Neural cell (in vitro differentiated cells): ENCODE measurements at regions not wholly inside any gene's neighbourhood (a gene's known extent, or its start where the extent isn't known, plus 50 kb on each side); places are given as distances from the start of the nearest gene placed in this dataset.
"Not testable (repeated sequence)": the region's sequence is repeated elsewhere in the genome, so short reads cannot be mapped to it uniquely, and the experiment has no call there.

Source experiments
- EP300 ChIP-seq: fragments of 450-650 bp; conservative IDR thresholded peaks from 2 replicates; pipeline ENCODE4 v1.6.1; 2014; ENCODE audit warnings: antibody characterized with exemption, mild to moderate bottlenecking, moderate library complexity; ENCODE audit not compliant: poor library complexity, severe bottlenecking
- MXI1 ChIP-seq: fragments of 450-650 bp; conservative IDR thresholded peaks from 2 replicates; pipeline ENCODE4 v1.6.1; 2014; ENCODE audit warnings: antibody characterized with exemption, mild to moderate bottlenecking; ENCODE audit not compliant: poor library complexity, severe bottlenecking
- POLR2AphosphoS5 ChIP-seq: IDR thresholded peaks from 2 replicates; pipeline ENCODE4 v1.6.1; 2012
- RAD21 ChIP-seq: fragments of 450-650 bp; conservative IDR thresholded peaks from 2 replicates; pipeline ENCODE4 v1.6.1; 2014; ENCODE audit warnings: antibody characterized with exemption, mild to moderate bottlenecking, moderate library complexity
- SMC3 ChIP-seq: fragments of 450-650 bp; conservative IDR thresholded peaks from 2 replicates; pipeline ENCODE4 v1.6.1; 2014; ENCODE audit warnings: antibody characterized with exemption, mild to moderate bottlenecking, moderate library complexity; ENCODE audit not compliant: poor library complexity
- TAF1 ChIP-seq: IDR thresholded peaks from 2 replicates; pipeline ENCODE4 v1.6.1; 2012; ENCODE audit warnings: low read depth
- TF ChIP-seq, protein P1 (sequence below): IDR thresholded peaks from 2 replicates; pipeline ENCODE4 v1.6.1; 2012; ENCODE audit warnings: borderline replicate concordance
- TF ChIP-seq, protein P2 (sequence below): fragments of 450-650 bp; IDR thresholded peaks from 2 replicates; pipeline ENCODE4 v1.5.1; 2014; ENCODE audit warnings: antibody characterized with exemption, mild to moderate bottlenecking, moderate library complexity; ENCODE audit not compliant: poor library complexity, severe bottlenecking

DNA sequence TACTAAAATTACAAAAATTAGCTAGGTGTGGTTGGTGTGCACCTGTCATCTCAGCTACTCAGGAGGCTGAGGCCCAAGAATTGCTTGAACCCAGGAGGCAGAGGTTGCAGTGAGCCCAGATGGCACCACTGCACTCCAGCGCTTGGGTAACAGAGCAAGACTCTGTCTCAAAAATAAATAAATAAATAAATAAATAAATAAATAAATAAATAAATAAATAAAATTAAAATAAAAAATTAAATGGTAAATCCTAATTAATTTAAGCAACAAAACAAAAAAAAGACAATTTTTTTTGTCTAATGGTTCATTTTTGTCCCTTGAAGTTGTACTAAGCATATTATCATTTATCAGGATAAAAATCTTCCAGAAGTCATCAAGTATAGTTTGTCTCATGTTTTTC is 521.2 kb upstream of the SOX9 start:
- not testable (repeated sequence) for TF ChIP-seq EP300, TAF1, MXI1, POLR2AphosphoS5, RAD21, SMC3
- TF ChIP-seq, protein P1, sequence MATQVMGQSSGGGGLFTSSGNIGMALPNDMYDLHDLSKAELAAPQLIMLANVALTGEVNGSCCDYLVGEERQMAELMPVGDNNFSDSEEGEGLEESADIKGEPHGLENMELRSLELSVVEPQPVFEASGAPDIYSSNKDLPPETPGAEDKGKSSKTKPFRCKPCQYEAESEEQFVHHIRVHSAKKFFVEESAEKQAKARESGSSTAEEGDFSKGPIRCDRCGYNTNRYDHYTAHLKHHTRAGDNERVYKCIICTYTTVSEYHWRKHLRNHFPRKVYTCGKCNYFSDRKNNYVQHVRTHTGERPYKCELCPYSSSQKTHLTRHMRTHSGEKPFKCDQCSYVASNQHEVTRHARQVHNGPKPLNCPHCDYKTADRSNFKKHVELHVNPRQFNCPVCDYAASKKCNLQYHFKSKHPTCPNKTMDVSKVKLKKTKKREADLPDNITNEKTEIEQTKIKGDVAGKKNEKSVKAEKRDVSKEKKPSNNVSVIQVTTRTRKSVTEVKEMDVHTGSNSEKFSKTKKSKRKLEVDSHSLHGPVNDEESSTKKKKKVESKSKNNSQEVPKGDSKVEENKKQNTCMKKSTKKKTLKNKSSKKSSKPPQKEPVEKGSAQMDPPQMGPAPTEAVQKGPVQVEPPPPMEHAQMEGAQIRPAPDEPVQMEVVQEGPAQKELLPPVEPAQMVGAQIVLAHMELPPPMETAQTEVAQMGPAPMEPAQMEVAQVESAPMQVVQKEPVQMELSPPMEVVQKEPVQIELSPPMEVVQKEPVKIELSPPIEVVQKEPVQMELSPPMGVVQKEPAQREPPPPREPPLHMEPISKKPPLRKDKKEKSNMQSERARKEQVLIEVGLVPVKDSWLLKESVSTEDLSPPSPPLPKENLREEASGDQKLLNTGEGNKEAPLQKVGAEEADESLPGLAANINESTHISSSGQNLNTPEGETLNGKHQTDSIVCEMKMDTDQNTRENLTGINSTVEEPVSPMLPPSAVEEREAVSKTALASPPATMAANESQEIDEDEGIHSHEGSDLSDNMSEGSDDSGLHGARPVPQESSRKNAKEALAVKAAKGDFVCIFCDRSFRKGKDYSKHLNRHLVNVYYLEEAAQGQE = not testable (repeated sequence)
- TF ChIP-seq, protein P2, sequence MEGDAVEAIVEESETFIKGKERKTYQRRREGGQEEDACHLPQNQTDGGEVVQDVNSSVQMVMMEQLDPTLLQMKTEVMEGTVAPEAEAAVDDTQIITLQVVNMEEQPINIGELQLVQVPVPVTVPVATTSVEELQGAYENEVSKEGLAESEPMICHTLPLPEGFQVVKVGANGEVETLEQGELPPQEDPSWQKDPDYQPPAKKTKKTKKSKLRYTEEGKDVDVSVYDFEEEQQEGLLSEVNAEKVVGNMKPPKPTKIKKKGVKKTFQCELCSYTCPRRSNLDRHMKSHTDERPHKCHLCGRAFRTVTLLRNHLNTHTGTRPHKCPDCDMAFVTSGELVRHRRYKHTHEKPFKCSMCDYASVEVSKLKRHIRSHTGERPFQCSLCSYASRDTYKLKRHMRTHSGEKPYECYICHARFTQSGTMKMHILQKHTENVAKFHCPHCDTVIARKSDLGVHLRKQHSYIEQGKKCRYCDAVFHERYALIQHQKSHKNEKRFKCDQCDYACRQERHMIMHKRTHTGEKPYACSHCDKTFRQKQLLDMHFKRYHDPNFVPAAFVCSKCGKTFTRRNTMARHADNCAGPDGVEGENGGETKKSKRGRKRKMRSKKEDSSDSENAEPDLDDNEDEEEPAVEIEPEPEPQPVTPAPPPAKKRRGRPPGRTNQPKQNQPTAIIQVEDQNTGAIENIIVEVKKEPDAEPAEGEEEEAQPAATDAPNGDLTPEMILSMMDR = not testable (repeated sequence)
